BJ (cell line): ENCODE measurements at regions not wholly inside any gene's neighbourhood (a gene's known extent, or its start where the extent isn't known, plus 50 kb on each side); places are given as distances from the start of the nearest gene placed in this dataset.

ENCODE experiments used
- CTCF ChIA-PET: fragments of 350-600 bp; formaldehyde crosslinking; extraction: SDS; loops from one replicate; lab custom pipeline; 2021; ENCODE audit warnings: antibody characterized with exemption, inconsistent platforms; lab: Yijun Ruan, JAX
- POLR2A ChIA-PET: fragments of 300-600 bp; sonication (Branson Sonifier 250); formaldehyde crosslinking; extraction: SDS; loops from one replicate; lab custom pipeline; 2021; ENCODE audit warnings: antibody characterized with exemption; lab: Charles Lee
- DNase-seq: peaks from one replicate; pipeline ENCODE4 v3.0.0-alpha.2; 2011; ENCODE audit warnings: low read depth
- H3K27me3 ChIP-seq: 2 replicates; pipeline ENCODE4 v1.6.0; 2011; ENCODE audit warnings: low read length; ENCODE audit not compliant: control insufficient read depth, insufficient read depth
- H3K36me3 ChIP-seq: 2 replicates; pipeline ENCODE4 v1.5.1; 2011; ENCODE audit warnings: low read length; ENCODE audit not compliant: control insufficient read depth, insufficient read depth
- H3K4me3 ChIP-seq: 2 replicates; pipeline ENCODE4 v1.5.1; 2011; ENCODE audit warnings: low read depth, mild to moderate bottlenecking, control low read depth, low read length
- TF ChIP-seq, protein P1 (sequence below): IDR thresholded peaks from 2 replicates; pipeline ENCODE4 v1.5.1; 2011; ENCODE audit warnings: low read depth, mild to moderate bottlenecking, control low read depth, inconsistent platforms, low read length, moderate library complexity; ENCODE audit not compliant: insufficient read depth

DNA sequence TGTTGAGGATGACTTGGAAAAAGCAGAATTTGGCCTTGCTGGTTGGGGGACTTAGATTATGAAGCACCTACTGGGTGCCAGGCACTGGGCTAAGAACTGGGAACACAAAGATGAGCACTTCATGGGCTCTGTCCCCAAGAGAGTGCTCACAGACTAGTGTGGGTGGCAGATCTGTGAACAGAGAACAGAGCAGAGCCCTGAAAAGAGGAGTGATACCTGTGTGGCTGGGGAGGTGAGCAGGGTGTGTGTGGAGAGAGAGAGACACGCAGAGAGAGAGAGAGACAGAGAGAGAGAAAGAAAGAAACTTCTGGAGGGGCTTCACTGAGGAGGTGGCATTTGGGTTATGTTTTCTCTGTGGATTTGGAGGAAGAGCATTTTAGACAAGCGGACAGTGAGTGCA lies 61.1 kb upstream of the PPP2R5A start:
- POLR2A ChIA-PET, result no interaction called here
- TF ChIP-seq, protein P1, sequence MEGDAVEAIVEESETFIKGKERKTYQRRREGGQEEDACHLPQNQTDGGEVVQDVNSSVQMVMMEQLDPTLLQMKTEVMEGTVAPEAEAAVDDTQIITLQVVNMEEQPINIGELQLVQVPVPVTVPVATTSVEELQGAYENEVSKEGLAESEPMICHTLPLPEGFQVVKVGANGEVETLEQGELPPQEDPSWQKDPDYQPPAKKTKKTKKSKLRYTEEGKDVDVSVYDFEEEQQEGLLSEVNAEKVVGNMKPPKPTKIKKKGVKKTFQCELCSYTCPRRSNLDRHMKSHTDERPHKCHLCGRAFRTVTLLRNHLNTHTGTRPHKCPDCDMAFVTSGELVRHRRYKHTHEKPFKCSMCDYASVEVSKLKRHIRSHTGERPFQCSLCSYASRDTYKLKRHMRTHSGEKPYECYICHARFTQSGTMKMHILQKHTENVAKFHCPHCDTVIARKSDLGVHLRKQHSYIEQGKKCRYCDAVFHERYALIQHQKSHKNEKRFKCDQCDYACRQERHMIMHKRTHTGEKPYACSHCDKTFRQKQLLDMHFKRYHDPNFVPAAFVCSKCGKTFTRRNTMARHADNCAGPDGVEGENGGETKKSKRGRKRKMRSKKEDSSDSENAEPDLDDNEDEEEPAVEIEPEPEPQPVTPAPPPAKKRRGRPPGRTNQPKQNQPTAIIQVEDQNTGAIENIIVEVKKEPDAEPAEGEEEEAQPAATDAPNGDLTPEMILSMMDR, result no peak
- no peak for DNase-seq
- CTCF ChIA-PET, result no interaction called here
- H3K36me3 ChIP-seq, result no peaks in the 10 kb centered on the region
- no peak overlapping the region for H3K4me3 ChIP-seq
- H3K27me3 ChIP-seq, result peaks cover 1% of the 10 kb centered on the region; the same call in 1 of the 2 replicates

- H3K36me3 ChIP-seq, result no peaks in the 10 kb centered on the region
- H3K4me3 ChIP-seq, result no peak overlapping the region
- DNase-seq, result no peak
- ChIA-PET POLR2A (no interaction called here), CTCF (interaction anchor here (0.5 to 1.5 kb wide), 2 partner anchors 11 to 34 kb away, joined by 3 read pairs; no protein-coding TSS in a partner anchor)
- H3K27me3 ChIP-seq, result peaks cover 1% of the 10 kb centered on the region; the same call in 1 of the 2 replicates
- TF ChIP-seq, protein P1, result no peak
Observed at GRCh38 chr1:212225416-212225815, 59.8 kb upstream of the PPP2R5A start.

DNA sequence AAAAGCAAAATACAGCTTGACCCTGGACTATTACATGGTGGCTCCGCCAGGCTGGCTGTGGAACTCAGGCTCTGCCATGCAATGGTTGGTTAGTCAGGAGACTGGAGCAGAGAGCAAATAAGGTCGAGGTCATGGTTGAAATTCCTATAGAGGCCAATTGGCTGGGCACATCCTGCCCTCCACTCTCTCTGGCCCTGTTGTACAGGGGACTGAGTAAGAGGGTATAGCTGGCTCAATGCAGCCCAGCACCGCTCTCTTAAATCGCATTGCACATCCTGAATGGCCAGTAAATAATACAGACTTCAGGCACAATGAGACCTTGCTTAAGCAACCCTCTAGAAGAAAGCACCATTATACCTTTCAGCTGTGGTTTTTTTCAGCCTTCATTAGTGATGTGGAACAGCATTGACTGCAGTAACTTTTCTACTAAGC lies 59.3 kb upstream of the PPP2R5A start:
- TF ChIP-seq, protein P1, result no peak
- ChIA-PET POLR2A (no interaction called here), CTCF (interaction anchor here (0.5 to 1.5 kb wide), 4 partner anchors 11 to 230 kb away, joined by 3 read pairs; no protein-coding TSS in a partner anchor)
- H3K4me3 ChIP-seq, result no peak overlapping the region
- peaks cover 1% of the 10 kb centered on the region; the same call in 1 of the 2 replicates for H3K27me3 ChIP-seq
- DNase-seq, result no peak
- H3K36me3 ChIP-seq, result no peaks in the 10 kb centered on the region

DNA sequence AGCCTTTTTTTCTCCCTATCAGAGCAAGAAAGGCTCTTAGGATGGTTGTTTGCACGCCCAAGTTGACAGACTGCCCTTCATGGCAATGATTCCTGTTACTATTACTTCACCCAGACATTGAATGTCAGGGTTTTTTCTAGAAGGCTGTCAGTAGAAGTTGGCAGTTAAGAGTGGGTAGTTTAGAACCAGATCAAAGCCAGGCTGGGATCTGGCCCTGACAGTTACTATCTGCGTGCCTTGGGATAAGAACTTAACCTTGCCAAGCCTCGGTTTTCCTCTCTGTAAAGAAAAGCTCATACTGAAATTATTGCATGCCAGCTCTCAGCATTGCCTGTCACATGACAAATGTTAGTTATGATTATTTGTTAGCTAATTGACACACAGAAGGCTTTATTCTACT lies 58.7 kb upstream of the PPP2R5A start:
- no peaks in the 10 kb centered on the region for H3K36me3 ChIP-seq
- TF ChIP-seq, protein P1, result no peak
- no peak for DNase-seq
- no peak overlapping the region for H3K4me3 ChIP-seq
- ChIA-PET POLR2A (no interaction called here), CTCF (interaction anchor here (0.6 to 0.8 kb wide), 3 partner anchors 86 to 229 kb away, joined by 3 read pairs; no protein-coding TSS in a partner anchor)
- H3K27me3 ChIP-seq, result peaks cover 1% of the 10 kb centered on the region; the same call in 1 of the 2 replicates

GRCh38 chr1:212228076-212228475 lies 57.1 kb upstream of the PPP2R5A start:
- no peak for DNase-seq
- peaks cover 1% of the 10 kb centered on the region; the same call in 1 of the 2 replicates for H3K27me3 ChIP-seq
- POLR2A ChIA-PET, result no interaction called here
- TF ChIP-seq, protein P1, result no peak
- CTCF ChIA-PET, result interaction anchor here (0.6 to 1.0 kb wide), 2 partner anchors 10 to 166 kb away, joined by 3 read pairs; no protein-coding TSS in a partner anchor
- no peaks in the 10 kb centered on the region for H3K36me3 ChIP-seq
- no peak overlapping the region for H3K4me3 ChIP-seq
